ENCODE measurements at regions not wholly inside any gene's neighbourhood (a gene's known extent, or its start where the extent isn't known, plus 50 kb on each side); places are given as distances from the start of the nearest gene placed in this dataset.

- no peak for TF ChIP-seq POLR2AphosphoS5 (IDR thresholded peaks at IDR 0.05; ENCODE audit: low read depth, low read length)
- TF ChIP-seq, protein P1, sequence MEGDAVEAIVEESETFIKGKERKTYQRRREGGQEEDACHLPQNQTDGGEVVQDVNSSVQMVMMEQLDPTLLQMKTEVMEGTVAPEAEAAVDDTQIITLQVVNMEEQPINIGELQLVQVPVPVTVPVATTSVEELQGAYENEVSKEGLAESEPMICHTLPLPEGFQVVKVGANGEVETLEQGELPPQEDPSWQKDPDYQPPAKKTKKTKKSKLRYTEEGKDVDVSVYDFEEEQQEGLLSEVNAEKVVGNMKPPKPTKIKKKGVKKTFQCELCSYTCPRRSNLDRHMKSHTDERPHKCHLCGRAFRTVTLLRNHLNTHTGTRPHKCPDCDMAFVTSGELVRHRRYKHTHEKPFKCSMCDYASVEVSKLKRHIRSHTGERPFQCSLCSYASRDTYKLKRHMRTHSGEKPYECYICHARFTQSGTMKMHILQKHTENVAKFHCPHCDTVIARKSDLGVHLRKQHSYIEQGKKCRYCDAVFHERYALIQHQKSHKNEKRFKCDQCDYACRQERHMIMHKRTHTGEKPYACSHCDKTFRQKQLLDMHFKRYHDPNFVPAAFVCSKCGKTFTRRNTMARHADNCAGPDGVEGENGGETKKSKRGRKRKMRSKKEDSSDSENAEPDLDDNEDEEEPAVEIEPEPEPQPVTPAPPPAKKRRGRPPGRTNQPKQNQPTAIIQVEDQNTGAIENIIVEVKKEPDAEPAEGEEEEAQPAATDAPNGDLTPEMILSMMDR (IDR thresholded peaks at IDR 0.05) = no peak
- TF ChIP-seq TEAD4 (IDR thresholded peaks at IDR 0.05; ENCODE audit: borderline replicate concordance, insufficient read depth) = no peak
- TF ChIP-seq SMC3 (IDR thresholded peaks at IDR 0.05; ENCODE audit: low read depth, low read length) = no peak
- no peak for TF ChIP-seq FOSL2 (IDR thresholded peaks at IDR 0.05; ENCODE audit: borderline replicate concordance, low read depth)
- TF ChIP-seq EP300 (IDR thresholded peaks at IDR 0.05; ENCODE audit: borderline replicate concordance in 1 of 2, low read depth in 1 of 2, low read length in 1 of 2) = no peak
- TF ChIP-seq PBX3 (IDR thresholded peaks at IDR 0.05) = no peak
These were observed 164.8 kb downstream of the DUSP6 start for GRCh38 chr12:89187507-89187906.
